ENCODE measurements at regions not wholly inside any gene's neighbourhood (a gene's known extent, or its start where the extent isn't known, plus 50 kb on each side); places are given as distances from the start of the nearest gene placed in this dataset.

DNA sequence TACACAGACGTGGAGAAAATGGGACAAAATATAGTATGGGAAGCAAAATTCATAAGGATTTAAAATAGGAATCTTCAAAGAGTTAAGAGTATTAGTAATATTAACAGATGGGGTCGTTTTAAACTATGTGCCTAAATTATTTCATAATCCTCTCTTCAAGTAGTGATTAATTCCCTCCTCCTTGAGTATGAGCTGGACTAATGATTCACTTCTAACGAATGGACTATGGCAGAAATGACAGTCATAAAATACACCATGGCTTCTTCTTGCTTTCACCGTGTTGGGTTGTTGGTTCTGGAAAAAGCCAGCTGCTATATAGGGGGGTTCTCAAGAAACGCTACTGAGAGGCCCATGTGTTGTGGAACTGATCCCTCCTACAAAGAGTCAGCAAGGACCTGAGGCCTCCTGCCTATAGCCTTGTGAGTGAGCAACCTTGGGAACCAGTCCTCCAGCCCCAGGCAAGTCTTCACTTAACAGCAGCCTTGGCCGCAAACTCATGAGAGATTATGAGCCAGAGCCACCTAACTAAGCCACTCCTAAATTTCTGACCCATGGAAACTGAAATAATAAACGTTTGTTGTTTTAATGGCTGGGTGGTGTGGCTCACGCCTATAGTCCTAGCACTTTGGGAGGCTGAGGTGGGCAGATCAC, 64.8 kb upstream of the ABHD2 start:
- no peak for ATAC-seq
- 87 to 90% methylated on average over 8 of the region's 8 CpGs for WGBS, 2 donors

DNA sequence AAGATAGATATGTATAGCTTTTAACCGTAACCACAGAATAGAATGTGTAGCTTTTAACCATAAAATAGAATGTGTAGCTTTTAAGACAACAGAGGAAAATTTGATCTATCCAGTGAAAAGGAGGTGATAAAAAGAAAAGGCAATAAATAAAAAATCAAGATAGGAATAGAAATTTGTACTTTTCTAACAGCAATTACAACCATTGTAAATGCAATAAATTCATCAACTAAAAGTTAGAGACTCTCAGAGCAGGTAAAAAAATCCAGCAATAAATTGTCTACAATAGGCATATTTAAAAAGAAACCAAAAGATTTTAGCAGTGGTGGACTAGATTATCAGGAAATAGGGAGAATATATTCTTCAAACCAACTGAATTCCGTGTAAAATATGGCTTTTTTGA, 63.8 kb upstream of the ABHD2 start:
- Histone ChIP-seq H3K36me3 (no peaks in the 10 kb centered on the region), H3K4me3 (no peak overlapping the region), H3K9me3 (peaks cover 0 to 27% (median 0%) of the 10 kb centered on the region in 11 donors), H3K27me3 (no peaks in the 10 kb centered on the region), H3K4me1 (peaks cover 0 to 19% (median 5%) of the 10 kb centered on the region in 9 donors), H3K27ac (no peak overlapping the region)
- ATAC-seq (no peak), DNase-seq (no peak)
- TF ChIP-seq, protein P1, sequence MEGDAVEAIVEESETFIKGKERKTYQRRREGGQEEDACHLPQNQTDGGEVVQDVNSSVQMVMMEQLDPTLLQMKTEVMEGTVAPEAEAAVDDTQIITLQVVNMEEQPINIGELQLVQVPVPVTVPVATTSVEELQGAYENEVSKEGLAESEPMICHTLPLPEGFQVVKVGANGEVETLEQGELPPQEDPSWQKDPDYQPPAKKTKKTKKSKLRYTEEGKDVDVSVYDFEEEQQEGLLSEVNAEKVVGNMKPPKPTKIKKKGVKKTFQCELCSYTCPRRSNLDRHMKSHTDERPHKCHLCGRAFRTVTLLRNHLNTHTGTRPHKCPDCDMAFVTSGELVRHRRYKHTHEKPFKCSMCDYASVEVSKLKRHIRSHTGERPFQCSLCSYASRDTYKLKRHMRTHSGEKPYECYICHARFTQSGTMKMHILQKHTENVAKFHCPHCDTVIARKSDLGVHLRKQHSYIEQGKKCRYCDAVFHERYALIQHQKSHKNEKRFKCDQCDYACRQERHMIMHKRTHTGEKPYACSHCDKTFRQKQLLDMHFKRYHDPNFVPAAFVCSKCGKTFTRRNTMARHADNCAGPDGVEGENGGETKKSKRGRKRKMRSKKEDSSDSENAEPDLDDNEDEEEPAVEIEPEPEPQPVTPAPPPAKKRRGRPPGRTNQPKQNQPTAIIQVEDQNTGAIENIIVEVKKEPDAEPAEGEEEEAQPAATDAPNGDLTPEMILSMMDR (IDR thresholded peaks at IDR 0.05): no peak
- intact Hi-C loops (cut with DNase I): no loop called here
- 81 to 88% methylated on average over 2 of the region's 2 CpGs for WGBS, 2 donors

More for the DNA sequence above, 64.8 kb upstream of the ABHD2 start:
- no peak overlapping the region for H3K27ac ChIP-seq
- peaks cover 0 to 28% (median 14%) of the 10 kb centered on the region in 9 donors for H3K4me1 ChIP-seq
- DNase-seq: no peak
- H3K27me3 ChIP-seq: no peaks in the 10 kb centered on the region
- H3K4me3 ChIP-seq: no peak overlapping the region
- H3K36me3 ChIP-seq: no peaks in the 10 kb centered on the region
- intact Hi-C loops (cut with DNase I): no loop called here
- TF ChIP-seq, protein P1 (IDR thresholded peaks at IDR 0.05): no peak
- H3K9me3 ChIP-seq: peaks cover 0 to 27% (median 0%) of the 10 kb centered on the region in 11 donors

DNA sequence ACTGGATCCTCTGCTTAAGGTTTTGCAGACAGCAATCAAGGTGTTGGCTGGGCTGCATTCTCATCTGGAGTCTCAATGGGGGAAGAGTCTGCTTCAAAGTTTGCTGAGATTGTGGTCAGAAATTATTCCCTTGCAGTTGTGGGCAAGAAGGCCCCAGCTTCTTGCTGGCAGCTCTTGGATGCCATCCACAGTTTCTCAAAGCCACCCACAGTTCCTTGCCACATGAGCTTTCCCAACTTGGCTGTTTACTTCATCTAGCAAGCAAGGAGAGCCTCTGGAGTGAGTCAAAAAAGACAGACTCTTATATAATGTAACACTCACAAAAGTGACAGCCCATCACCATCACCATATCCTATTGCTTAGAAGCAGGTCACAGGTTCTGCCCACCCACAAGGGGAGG, 62.1 kb upstream of the ABHD2 start:
- ATAC-seq: no peak

DNA sequence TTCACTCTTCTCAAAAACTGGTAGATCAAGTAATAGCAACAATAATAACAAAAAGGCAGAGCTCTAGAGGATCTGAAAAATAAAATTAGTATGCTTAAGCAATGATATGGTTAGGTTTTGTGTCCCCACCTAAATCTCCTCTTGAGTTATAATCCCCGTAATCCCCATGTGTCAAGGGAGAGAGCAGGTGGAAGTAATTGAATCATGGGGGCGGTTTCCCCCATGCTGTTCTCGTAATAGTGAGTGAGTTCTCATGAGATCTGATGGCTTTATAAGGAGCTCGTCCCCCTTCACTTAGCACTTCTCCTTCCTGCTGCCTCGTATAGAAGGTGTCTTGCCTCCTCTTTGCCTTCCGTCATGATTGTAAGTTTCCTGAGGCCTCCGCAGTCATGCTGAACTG, 60.2 kb upstream of the ABHD2 start:
- Histone ChIP-seq H3K4me3 (no peak overlapping the region), H3K36me3 (no peaks in the 10 kb centered on the region), H3K9me3 (peaks cover 0 to 27% (median 0%) of the 10 kb centered on the region in 11 donors), H3K4me1 (no peaks in the 10 kb centered on the region), H3K27me3 (no peaks in the 10 kb centered on the region), H3K27ac (no peak overlapping the region)
- 77 to 84% methylated on average over 7 of the region's 7 CpGs for WGBS, 2 donors
- intact Hi-C loops (cut with DNase I): no loop called here
- TF ChIP-seq, protein P1 (IDR thresholded peaks at IDR 0.05): no peak
- ATAC-seq: no peak
- DNase-seq: no peak

More for the DNA sequence above, 62.1 kb upstream of the ABHD2 start:
- DNase-seq: no peak
- Histone ChIP-seq H3K27ac (no peak overlapping the region), H3K4me3 (no peak overlapping the region), H3K36me3 (no peaks in the 10 kb centered on the region), H3K27me3 (no peaks in the 10 kb centered on the region), H3K4me1 (peaks cover 0 to 14% (median 4%) of the 10 kb centered on the region in 9 donors), H3K9me3 (peaks cover 0 to 27% (median 0%) of the 10 kb centered on the region in 11 donors)
- TF ChIP-seq, protein P1 (IDR thresholded peaks at IDR 0.05): no peak
- intact Hi-C loops (cut with DNase I): no loop called here

Data from heart right ventricle (tissue), 16 donors.